ENCODE measurements at regions not wholly inside any gene's neighbourhood (a gene's known extent, or its start where the extent isn't known, plus 50 kb on each side); places are given as distances from the start of the nearest gene placed in this dataset.

- no peak for TF ChIP-seq CTCF (IDR thresholded peaks at IDR 0.05; ENCODE audit: borderline replicate concordance, extremely low read depth, low read length, poor library complexity, severe bottlenecking)
- TF ChIP-seq EZH2 (IDR thresholded peaks at IDR 0.05; ENCODE audit: borderline replicate concordance, low read depth, low read length, severe bottlenecking), result no peak
These were observed 83.9 kb upstream of the MAPRE2 start for GRCh38 chr18:34957119-34957863.
